ENCODE measurements at regions not wholly inside any gene's neighbourhood (a gene's known extent, or its start where the extent isn't known, plus 50 kb on each side); places are given as distances from the start of the nearest gene placed in this dataset.
"Not testable (repeated sequence)": the region's sequence is repeated elsewhere in the genome, so short reads cannot be mapped to it uniquely, and the experiment has no call there.

DNA sequence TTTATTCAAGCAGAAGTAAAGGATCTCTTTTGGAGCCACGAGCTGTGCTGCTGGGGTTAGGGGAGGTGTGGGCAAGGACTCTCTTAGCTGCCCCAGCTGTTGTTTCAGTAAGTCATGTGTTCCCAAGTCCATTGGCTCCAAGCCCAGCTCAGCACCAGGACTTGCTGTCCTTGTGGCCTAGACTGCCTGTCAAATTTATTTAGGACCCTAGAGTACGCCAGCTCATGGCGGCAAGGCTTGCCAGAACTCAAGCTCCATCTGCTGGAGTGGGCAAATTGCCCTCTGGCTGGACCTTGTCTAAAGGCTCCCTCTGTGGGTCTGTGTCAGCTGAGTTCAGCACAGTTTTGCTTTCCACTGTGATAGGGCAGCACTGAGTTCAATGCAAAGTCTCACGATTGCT is 106.6 kb upstream of the POTEB2 start:
- TF ChIP-seq CTCF, POLR2A (IDR thresholded peaks at IDR 0.05): not testable (repeated sequence)

All from heart left ventricle (tissue), 13 donors.